HG02970 (cell line): ENCODE measurements at regions not wholly inside any gene's neighbourhood (a gene's known extent, or its start where the extent isn't known, plus 50 kb on each side); places are given as distances from the start of the nearest gene placed in this dataset.

Source experiments
- ATAC-seq: cut with Tn5 transposase; IDR thresholded peaks from one replicate; pipeline ENCODE4 v1.9.1; 2021; ENCODE audit warnings: mild to moderate bottlenecking, moderate library complexity, moderate number of reproducible peaks; ENCODE audit not compliant: unreplicated experiment, low FRiP score

GRCh38 chrX:79645749-79646148 lies 278.6 kb upstream of the ITM2A start:
- no peak for ATAC-seq

GRCh38 chrX:79631526-79631925 lies 264.4 kb upstream of the ITM2A start:
- ATAC-seq = no peak

DNA sequence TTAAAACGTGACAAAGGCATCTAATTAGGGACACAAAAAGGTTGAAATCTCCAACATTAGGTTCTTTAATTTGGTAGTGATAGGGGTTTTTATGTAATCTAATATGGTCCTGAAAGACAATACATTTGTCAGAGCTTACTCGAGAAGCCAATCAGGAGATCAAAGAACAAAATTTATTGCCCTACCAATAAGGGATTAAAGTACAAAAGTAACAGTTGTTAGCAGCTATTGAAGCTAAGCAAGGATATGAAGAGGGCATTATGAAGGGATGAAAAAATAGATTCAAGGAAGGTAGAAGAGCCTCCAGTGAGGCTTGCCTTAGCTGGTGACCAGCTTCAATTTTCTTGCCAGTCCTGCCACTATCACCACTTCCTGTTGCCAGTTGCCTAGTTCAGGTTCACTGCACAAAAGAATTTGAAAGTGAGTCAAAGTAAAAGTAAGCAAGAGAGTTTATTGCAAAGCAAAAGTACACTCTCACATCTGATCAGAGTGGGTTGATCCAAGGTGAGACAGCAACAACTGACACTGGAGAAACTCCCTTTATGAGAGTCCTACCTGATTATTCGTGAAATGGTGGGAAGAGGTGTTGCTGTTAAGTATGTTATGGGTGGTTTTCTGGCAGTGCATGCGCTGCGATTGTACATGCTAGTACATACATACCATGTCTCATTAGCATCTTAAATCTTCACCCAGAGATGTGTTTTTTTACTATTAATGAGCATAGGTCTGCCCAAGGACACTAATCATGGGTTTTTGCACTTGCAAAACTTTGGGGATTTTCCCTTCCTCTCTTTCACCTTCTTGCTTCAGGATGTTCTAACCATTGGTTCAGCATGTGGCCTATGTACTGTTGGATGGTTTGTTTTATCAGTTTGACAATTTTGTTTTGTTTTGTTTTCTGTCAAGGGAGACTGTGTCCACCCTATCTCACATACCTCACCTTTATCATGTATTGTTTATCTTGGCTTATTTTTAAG lies 263.2 kb upstream of the ITM2A start:
- ATAC-seq = peak; percentile 44

- ATAC-seq = no peak
Measured at GRCh38 chrX:79623098-79623762, 256.1 kb upstream of the ITM2A start.

- ATAC-seq = no peak
Measured at GRCh38 chrX:79618280-79618679, 251.1 kb upstream of the ITM2A start.

DNA sequence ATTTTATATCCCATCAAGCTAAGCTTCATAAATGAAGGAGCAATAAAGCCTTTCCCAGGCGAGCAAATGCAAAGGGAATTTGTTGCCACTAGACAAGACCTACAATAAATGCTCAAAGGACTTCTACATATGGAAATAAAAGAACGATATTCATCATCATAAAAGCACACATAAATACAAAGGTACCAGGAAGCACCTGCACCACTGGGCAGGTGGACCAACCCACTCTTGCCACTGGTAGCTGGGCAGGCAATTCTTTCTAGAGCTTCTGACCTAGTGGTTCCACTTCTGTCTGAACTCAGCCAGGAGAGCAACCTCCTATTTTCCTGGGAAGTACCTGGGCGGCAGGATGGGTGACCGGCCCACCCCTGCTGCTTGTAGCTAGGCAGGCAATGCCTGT lies 237.2 kb upstream of the ITM2A start:
- ATAC-seq = no peak

DNA sequence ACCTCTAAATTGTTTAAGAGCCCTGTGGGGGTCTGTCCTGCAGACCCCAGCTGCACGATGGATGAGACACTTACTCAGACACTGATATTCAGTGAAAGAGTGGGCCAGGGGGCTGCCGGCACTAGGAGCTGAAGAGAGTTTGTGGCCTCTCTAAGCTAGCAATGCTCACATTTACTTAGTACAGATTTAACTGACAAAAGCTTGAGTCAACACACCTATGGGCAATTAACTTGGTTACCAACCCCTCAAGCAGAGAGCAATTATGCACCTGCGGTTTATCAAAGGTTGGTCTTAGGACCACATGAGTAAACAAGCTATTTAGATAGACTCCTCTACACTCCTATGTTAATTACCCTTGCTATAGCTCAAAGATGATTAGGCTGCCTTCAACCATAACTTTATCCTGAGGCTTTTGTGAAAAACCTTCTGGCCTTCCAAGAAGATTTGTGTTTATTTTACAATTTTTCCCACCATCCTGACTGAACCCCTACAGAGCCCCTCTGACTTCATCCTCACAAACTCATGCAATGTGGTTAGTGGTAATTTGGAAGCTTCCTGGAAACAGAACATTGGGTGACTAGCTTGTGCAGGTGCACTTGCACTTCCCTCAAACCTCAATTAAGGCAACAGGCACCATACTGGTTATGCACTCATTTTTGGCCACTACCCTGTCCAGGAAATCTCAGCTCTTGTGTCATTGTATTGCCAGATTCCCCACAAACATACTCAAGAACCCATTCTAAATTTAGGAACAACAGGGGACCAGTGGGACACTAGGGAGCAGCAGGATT lies 234.4 kb upstream of the ITM2A start:
- ATAC-seq = no peak

GRCh38 chrX:79592259-79592658 lies 225.1 kb upstream of the ITM2A start:
- no peak for ATAC-seq

- ATAC-seq = no peak
Measured at GRCh38 chrX:79588233-79588632, 221.1 kb upstream of the ITM2A start.

- ATAC-seq = no peak
Measured at GRCh38 chrX:79573760-79574159, 206.6 kb upstream of the ITM2A start.

GRCh38 chrX:79572566-79572965 lies 205.4 kb upstream of the ITM2A start:
- ATAC-seq = no peak

DNA sequence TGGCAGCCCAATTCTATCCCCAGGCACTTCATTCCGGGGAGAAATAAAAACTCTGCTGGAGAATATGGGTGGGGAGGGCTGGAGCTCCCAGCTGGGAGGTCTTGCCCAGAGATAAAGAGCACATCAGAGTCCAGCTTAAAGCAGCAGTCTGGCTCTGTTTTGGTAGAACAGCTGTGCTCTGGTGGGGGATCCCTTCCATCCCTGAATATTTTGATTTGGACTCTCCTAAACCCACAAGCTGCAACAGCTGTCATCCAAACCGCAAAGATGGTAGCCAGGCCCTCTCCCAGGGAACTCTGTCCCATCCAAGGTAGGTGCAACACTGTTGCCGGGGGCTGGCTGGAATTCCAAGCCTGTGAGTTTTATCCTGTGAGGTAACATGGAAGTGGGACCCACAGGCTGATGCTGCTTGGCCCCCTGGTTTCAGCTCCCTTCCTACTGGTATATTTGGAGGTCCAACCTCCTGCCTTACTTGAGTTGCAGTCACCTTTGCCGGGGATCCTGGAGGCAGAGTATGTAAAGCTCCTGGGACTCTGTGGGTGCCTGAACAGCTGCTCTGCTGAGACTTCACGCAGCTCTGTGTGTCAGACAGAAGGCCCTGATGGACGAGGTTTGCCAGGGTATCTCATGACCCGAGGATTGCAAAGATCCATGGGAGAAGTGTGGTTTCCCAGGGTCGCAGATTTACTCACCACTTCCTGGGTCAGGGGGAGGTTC lies 203.5 kb upstream of the ITM2A start:
- ATAC-seq = no peak

- ATAC-seq = no peak
Measured at GRCh38 chrX:79568309-79568708, 201.2 kb upstream of the ITM2A start.

- ATAC-seq = no peak
Measured at GRCh38 chrX:79564362-79564761, 197.2 kb upstream of the ITM2A start.

GRCh38 chrX:79559290-79559689 lies 192.2 kb upstream of the ITM2A start:
- no peak for ATAC-seq

DNA sequence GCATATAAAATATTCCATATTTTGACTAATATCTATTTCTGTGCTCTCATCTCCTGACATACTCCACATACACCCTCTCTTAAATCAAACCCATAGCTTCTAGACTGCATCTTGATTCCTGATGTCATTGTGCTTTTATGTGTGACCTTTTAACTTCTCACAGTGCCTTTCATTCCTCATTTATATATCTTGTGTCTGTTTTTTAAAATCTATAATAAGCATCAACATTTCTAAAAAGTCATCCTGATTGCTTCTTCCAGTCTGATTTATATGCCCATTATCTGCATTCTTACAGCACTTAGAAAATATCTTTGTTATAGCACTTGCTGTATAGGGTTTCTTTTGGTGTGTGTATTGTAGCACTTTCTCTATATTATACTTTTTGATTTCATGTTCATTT lies 190.1 kb upstream of the ITM2A start:
- no peak for ATAC-seq

DNA sequence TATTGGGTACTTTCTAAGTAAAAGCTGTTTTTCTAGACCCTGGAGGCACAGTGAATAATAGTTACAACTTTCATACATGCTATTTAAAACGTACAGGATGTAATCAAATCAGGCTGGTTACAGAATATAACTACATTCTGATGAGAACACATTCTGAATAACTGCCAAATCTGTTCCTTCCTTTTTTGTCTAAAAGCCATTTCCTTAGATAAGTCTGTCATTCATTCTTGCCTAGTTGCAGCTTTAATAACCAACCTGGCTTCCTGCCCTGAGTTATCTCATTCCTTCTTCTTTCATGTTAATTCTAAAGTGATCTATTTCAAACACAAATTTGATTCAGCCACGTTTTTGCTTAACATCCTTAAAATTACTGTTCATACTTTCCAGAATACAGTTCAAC lies 189.7 kb upstream of the ITM2A start:
- no peak for ATAC-seq

- no peak for ATAC-seq
Measured at GRCh38 chrX:79530310-79531108, 163.4 kb upstream of the ITM2A start.

GRCh38 chrX:79524642-79525041 lies 157.5 kb upstream of the ITM2A start:
- ATAC-seq = no peak

DNA sequence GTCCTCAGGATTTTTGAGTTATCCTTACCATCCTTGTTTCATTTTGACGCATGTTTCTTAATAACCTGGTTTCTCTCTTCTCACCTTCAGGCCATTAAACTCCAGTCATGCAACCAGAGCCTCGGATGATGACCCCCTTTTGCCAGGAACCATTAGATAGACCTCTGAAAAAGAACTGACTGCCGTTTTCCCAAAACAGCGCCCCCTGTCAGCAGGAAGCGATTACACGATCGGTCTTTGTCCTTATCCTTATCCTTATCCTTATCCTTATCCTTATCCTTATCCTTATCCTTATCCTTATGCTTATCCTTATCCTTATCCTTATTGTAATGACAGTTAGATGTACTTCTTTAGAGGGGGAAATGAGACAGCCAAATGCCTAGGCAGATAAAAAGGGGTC lies 148.4 kb upstream of the ITM2A start:
- no peak for ATAC-seq
